PC-9 (cell line): ENCODE measurements at regions not wholly inside any gene's neighbourhood (a gene's known extent, or its start where the extent isn't known, plus 50 kb on each side); places are given as distances from the start of the nearest gene placed in this dataset.

ENCODE experiments used
- BruUV-seq: library from RNA; stranded (reverse); fragments of 400-500 nt; replicated peaks from 2 replicates; lab custom pipeline; 2021; lab: Mats Ljungman, UMichigan
- CTCF ChIA-PET: fragments of 300-600 bp; sonication (Branson Sonifier 250); formaldehyde crosslinking; loops from one replicate; lab custom pipeline; 2022; ENCODE audit warnings: antibody characterized with exemption; lab: Charles Lee
- POLR2A ChIA-PET: fragments of 300-600 bp; sonication (Branson Sonifier 250); formaldehyde crosslinking; loops from one replicate; lab custom pipeline; 2022; ENCODE audit warnings: antibody characterized with exemption; ENCODE audit not compliant: unreplicated experiment; lab: Charles Lee
- DNase-seq, 2 experiments: peaks; one replicate each; pipeline versions ENCODE4 v3.0.0 to v3.0.0-alpha.2; 2015 to 2022; ENCODE audit warnings: mixed read lengths in 1 of 2
- H2AFZ ChIP-seq: fragments of 200-600 bp; sonication (generic); 2 replicates; pipeline ENCODE4 v1.8.1; 2017; ENCODE audit warnings: antibody characterized with exemption
- H3F3A ChIP-seq: fragments of 200-600 bp; sonication (generic); 2 replicates; pipeline ENCODE4 v1.8.1; 2017; ENCODE audit warnings: antibody characterized with exemption, mild to moderate bottlenecking, low read depth; ENCODE audit not compliant: insufficient read depth
- H3K27ac ChIP-seq: fragments of 200-600 bp; sonication (generic); 2 replicates; pipeline ENCODE4 v1.6.1; 2016; ENCODE audit warnings: mixed run types
- H3K27me3 ChIP-seq: fragments of 200-600 bp; sonication (generic); 2 replicates; pipeline ENCODE4 v1.6.1; 2016; ENCODE audit warnings: low read depth, mixed run types; ENCODE audit not compliant: insufficient read depth
- H3K36me3 ChIP-seq: fragments of 200-600 bp; sonication (generic); 2 replicates; pipeline ENCODE4 v1.6.1; 2016; ENCODE audit warnings: low read depth, mixed run types
- H3K4me1 ChIP-seq: fragments of 200-600 bp; sonication (generic); replicated peaks from 2 replicates; pipeline ENCODE4 v1.6.1; 2016; ENCODE audit warnings: mixed run types; ENCODE audit not compliant: insufficient read depth
- H3K4me2 ChIP-seq: fragments of 200-600 bp; sonication (generic); 2 replicates; pipeline ENCODE4 v1.6.1; 2017; ENCODE audit warnings: mixed run types
- H3K4me3 ChIP-seq: fragments of 200-600 bp; sonication (generic); 2 replicates; pipeline ENCODE4 v1.6.1; 2016; ENCODE audit warnings: mixed run types
- H3K79me2 ChIP-seq: fragments of 200-600 bp; sonication (generic); 2 replicates; pipeline ENCODE4 v1.6.1; 2017; ENCODE audit warnings: low read depth, mixed run types
- H3K9me2 ChIP-seq: fragments of 200-600 bp; sonication (generic); 2 replicates; pipeline ENCODE4 v1.8.1; 2017; ENCODE audit warnings: mild to moderate bottlenecking; ENCODE audit not compliant: insufficient read depth
- H3K9me3 ChIP-seq: fragments of 200-600 bp; sonication (generic); 2 replicates; pipeline ENCODE4 v1.8.1; 2016; ENCODE audit warnings: low read depth; ENCODE audit not compliant: insufficient read depth
- H4K20me1 ChIP-seq: fragments of 200-600 bp; sonication (generic); 2 replicates; pipeline ENCODE4 v1.8.1; 2017; ENCODE audit not compliant: insufficient read depth
- EZH2 ChIP-seq: fragments of 200-600 bp; sonication (generic); IDR thresholded peaks from 2 replicates; pipeline ENCODE4 v1.8.0; 2017; ENCODE audit warnings: antibody characterized with exemption, low read depth
- intact Hi-C: fragments of 100-400 bp; cut with micrococcal nuclease; formaldehyde crosslinking; loops from one replicate; pipeline ENCODE4 v1.10.0; 2022; ENCODE audit not compliant: unreplicated experiment
- TF ChIP-seq, protein P1 (sequence below): fragments of 200-600 bp; sonication (generic); conservative IDR thresholded peaks from 2 replicates; pipeline ENCODE4 v1.6.1; 2017; ENCODE audit warnings: mixed run types, antibody characterized with exemption, mild to moderate bottlenecking, moderate library complexity

DNA sequence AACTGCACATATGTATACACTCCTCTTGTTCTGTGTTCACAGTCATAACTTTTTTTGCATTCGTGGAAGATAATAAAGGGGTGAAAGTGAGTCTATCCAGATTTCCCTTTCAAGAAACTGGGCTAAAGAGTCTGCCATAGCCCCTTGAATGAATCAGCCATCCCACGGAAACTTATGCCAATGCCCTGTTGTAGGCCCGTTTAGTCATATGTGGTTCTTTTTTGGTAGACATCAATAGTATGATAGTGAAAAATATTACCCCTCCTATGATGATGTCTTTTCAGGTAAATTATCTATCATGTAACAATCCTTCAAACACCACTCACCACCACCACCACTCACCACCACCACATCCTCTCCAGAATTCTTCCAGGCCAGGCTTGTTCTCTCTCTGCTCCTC lies 99.9 kb upstream of the MYLIP start:
- ChIA-PET CTCF (no interaction called here), POLR2A (no interaction called here)
- no peak overlapping the region for H3K4me2 ChIP-seq
- H3K4me3 ChIP-seq = no peak overlapping the region
- no peak for DNase-seq
- H3K79me2 ChIP-seq = no peaks in the 10 kb centered on the region
- TF ChIP-seq EZH2 = no peak
- TF ChIP-seq, protein P1, sequence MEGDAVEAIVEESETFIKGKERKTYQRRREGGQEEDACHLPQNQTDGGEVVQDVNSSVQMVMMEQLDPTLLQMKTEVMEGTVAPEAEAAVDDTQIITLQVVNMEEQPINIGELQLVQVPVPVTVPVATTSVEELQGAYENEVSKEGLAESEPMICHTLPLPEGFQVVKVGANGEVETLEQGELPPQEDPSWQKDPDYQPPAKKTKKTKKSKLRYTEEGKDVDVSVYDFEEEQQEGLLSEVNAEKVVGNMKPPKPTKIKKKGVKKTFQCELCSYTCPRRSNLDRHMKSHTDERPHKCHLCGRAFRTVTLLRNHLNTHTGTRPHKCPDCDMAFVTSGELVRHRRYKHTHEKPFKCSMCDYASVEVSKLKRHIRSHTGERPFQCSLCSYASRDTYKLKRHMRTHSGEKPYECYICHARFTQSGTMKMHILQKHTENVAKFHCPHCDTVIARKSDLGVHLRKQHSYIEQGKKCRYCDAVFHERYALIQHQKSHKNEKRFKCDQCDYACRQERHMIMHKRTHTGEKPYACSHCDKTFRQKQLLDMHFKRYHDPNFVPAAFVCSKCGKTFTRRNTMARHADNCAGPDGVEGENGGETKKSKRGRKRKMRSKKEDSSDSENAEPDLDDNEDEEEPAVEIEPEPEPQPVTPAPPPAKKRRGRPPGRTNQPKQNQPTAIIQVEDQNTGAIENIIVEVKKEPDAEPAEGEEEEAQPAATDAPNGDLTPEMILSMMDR = no peak
- no peaks in the 10 kb centered on the region for H3K36me3 ChIP-seq
- H4K20me1 ChIP-seq = no peaks in the 10 kb centered on the region
- no peak overlapping the region for H2AFZ ChIP-seq
- H3K27me3 ChIP-seq = peaks cover 64% of the 10 kb centered on the region
- no peaks in the 10 kb centered on the region for H3K9me2 ChIP-seq
- H3K27ac ChIP-seq = no peak overlapping the region
- no peaks in the 10 kb centered on the region for H3K4me1 ChIP-seq
- intact Hi-C loops = no loop called here
- H3F3A ChIP-seq = no peaks in the 10 kb centered on the region
- BruUV-seq = no TSS peak
- no peaks in the 10 kb centered on the region for H3K9me3 ChIP-seq

DNA sequence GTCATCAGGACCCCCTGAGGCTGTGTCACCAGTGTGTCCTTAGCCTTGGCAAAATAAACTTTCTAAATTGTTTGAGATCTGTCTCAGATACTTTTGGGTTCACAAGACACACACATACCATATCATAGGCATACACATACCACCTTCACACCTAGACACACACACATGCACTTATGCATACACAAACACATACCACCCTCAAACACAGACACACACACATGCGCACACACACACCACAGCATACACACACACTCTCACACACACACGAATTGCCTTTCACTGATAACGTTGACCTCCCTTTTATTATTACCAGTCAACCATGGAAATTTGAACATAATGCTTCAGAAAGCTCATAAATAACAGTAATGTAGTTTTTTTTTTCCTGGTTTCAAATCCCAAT lies 108.6 kb upstream of the MYLIP start:
- POLR2A ChIA-PET = interaction anchor here (0.6 to 0.7 kb wide), 2 partner anchors 59 to 224 kb away, joined by 4 to 6 read pairs; no protein-coding TSS in a partner anchor
- H3K36me3 ChIP-seq = no peaks in the 10 kb centered on the region
- TF ChIP-seq, protein P1 = no peak
- TF ChIP-seq EZH2 = no peak
- CTCF ChIA-PET = no interaction called here
- H3K4me3 ChIP-seq = no peak overlapping the region
- H2AFZ ChIP-seq = no peak overlapping the region
- no peaks in the 10 kb centered on the region for H3K79me2 ChIP-seq
- H4K20me1 ChIP-seq = no peaks in the 10 kb centered on the region
- H3F3A ChIP-seq = no peaks in the 10 kb centered on the region
- no peak overlapping the region for H3K27ac ChIP-seq
- intact Hi-C loops = no loop called here
- no peaks in the 10 kb centered on the region for H3K9me2 ChIP-seq
- no peaks in the 10 kb centered on the region for H3K4me1 ChIP-seq
- no peak overlapping the region for H3K4me2 ChIP-seq
- no peak for DNase-seq
- no TSS peak for BruUV-seq
- peaks cover 56% of the 10 kb centered on the region for H3K27me3 ChIP-seq
- H3K9me3 ChIP-seq = no peaks in the 10 kb centered on the region

DNA sequence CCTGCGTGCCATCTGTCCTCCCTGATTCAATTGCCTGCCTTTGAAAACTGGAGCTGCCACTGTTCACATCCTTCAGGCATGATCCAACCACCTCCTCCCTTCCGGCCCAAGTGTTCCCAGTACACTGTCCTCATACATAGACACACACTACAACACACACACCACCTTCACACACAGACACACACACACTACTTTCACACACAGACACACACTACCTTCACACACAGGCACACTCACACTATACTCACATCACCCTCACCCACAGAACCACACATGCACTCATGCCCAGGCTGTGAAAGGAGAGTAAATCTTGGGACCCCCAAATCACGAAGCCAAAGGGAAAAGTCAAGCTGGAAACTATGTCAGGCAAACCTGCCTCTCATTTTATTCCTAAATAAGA lies 109.4 kb upstream of the MYLIP start:
- Histone ChIP-seq H4K20me1 (no peaks in the 10 kb centered on the region), H3K4me3 (no peak overlapping the region), H3K36me3 (no peaks in the 10 kb centered on the region), H3K27me3 (peaks cover 52% of the 10 kb centered on the region), H3K4me1 (no peaks in the 10 kb centered on the region), H3K9me3 (no peaks in the 10 kb centered on the region), H3K79me2 (no peaks in the 10 kb centered on the region), H3K27ac (no peak overlapping the region), H3K4me2 (no peak overlapping the region), H3F3A (no peaks in the 10 kb centered on the region), H3K9me2 (no peaks in the 10 kb centered on the region), H2AFZ (no peak overlapping the region)
- TF ChIP-seq, protein P1 = no peak
- no peak for TF ChIP-seq EZH2
- no TSS peak for BruUV-seq
- no peak for DNase-seq
- CTCF ChIA-PET = no interaction called here
- POLR2A ChIA-PET = interaction anchor here (0.6 kb wide), 1 partner anchor 60 kb away, joined by 4 read pairs; no protein-coding TSS in a partner anchor
- intact Hi-C loops = no loop called here
